CD14-positive monocyte (primary cell): ENCODE measurements at regions not wholly inside any gene's neighbourhood (a gene's known extent, or its start where the extent isn't known, plus 50 kb on each side); places are given as distances from the start of the nearest gene placed in this dataset.
"Not testable (repeated sequence)": the region's sequence is repeated elsewhere in the genome, so short reads cannot be mapped to it uniquely, and the experiment has no call there.

ENCODE experiments used
- DNase-seq, 3 donors: peaks; one replicate each; pipeline ENCODE4 v3.0.0-alpha.2; 2011 to 2022
- H2AFZ ChIP-seq: 2 replicates; pipeline ENCODE4 v1.6.0; 2012; ENCODE audit warnings: mild to moderate bottlenecking, low read depth, low read length, inconsistent platforms; ENCODE audit not compliant: insufficient read depth, poor library complexity, severe bottlenecking
- H3K27ac ChIP-seq, 2 donors: 1 replicate in 1 of 2; 2 replicates in 1 of 2; pipeline ENCODE4 v1.5.1; 2012 to 2013; ENCODE audit warnings: low read length in 2 of 2, control low read depth in 1 of 2, inconsistent platforms in 1 of 2, low read depth in 1 of 2, mild to moderate bottlenecking in 1 of 2
- H3K27me3 ChIP-seq, 2 donors: one replicate each; pipeline versions ENCODE4 v1.6.0 to v1.6.1; 2011 to 2013; ENCODE audit warnings: low read length in 2 of 2; ENCODE audit not compliant: control insufficient read depth in 2 of 2, insufficient read depth in 2 of 2
- H3K36me3 ChIP-seq, 2 donors: replicated peaks in 1 of 2; 1 replicate in 1 of 2; 2 replicates in 1 of 2; pipeline versions ENCODE4 v1.5.1 to v1.6.1; 2012 to 2013; ENCODE audit warnings: low read length in 2 of 2, control low read depth in 1 of 2, inconsistent platforms in 1 of 2, mild to moderate bottlenecking in 1 of 2; ENCODE audit not compliant: insufficient read depth in 2 of 2, control insufficient read depth in 1 of 2
- H3K4me1 ChIP-seq, 2 donors: 1 replicate in 1 of 2; 2 replicates in 1 of 2; pipeline versions ENCODE4 v1.5.1 to v1.6.1; 2012 to 2013; ENCODE audit warnings: low read length in 2 of 2, control low read depth in 1 of 2, inconsistent platforms in 1 of 2, mild to moderate bottlenecking in 1 of 2, moderate library complexity in 1 of 2; ENCODE audit not compliant: insufficient read depth in 2 of 2, control insufficient read depth in 1 of 2
- H3K4me2 ChIP-seq: replicated peaks from 2 replicates; pipeline ENCODE3; 2012; ENCODE audit warnings: low read length, moderate library complexity, mild to moderate bottlenecking; ENCODE audit not compliant: poor library complexity, severe bottlenecking; ENCODE audit errors: extremely low read depth
- H3K4me3 ChIP-seq, 3 experiments: fragments of 200-600 bp in 1 of 3; sonication (generic) in 1 of 3; replicated peaks in 1 of 3; 1 replicate in 2 of 3; 2 replicates in 1 of 3; pipeline ENCODE4 v1.5.1; 2011 to 2013; ENCODE audit warnings: low read length in 3 of 3, mild to moderate bottlenecking in 3 of 3, control low read depth in 2 of 3, low read depth in 2 of 3, inconsistent platforms in 1 of 3, moderate library complexity in 1 of 3
- H3K79me2 ChIP-seq: 2 replicates; pipeline ENCODE4 v1.6.0; 2012; ENCODE audit warnings: mild to moderate bottlenecking, control low read depth, inconsistent platforms, low read length, moderate library complexity; ENCODE audit not compliant: insufficient read depth
- H3K9ac ChIP-seq: 2 replicates; pipeline ENCODE4 v1.6.0; 2017; ENCODE audit warnings: low read length, mild to moderate bottlenecking; ENCODE audit not compliant: insufficient read depth, poor library complexity, severe bottlenecking
- H3K9me3 ChIP-seq, 2 donors: replicated peaks in 1 of 2; 1 replicate in 1 of 2; 2 replicates in 1 of 2; pipeline versions ENCODE4 v1.5.1 to v1.6.1; 2012 to 2013; ENCODE audit warnings: low read length in 2 of 2, control low read depth in 1 of 2; ENCODE audit not compliant: control insufficient read depth in 1 of 2, insufficient read depth in 1 of 2
- H4K20me1 ChIP-seq: 2 replicates; pipeline ENCODE4 v1.6.0; 2012; ENCODE audit warnings: mild to moderate bottlenecking, low read length, control low read depth, moderate library complexity; ENCODE audit not compliant: insufficient read depth
- H3K27ac Mint-ChIP-seq, 7 donors: one replicate each; pipeline ENCODE4 v1.8.0; 2020; ENCODE audit warnings: mild to moderate bottlenecking in 7 of 7, mixed read lengths in 7 of 7, moderate library complexity in 6 of 7, inconsistent platforms in 2 of 7
- H3K27me3 Mint-ChIP-seq, 3 donors: one replicate each; pipeline ENCODE4 v1.8.0; 2021 to 2022; ENCODE audit warnings: low read depth in 3 of 3, mild to moderate bottlenecking in 3 of 3, mixed read lengths in 3 of 3, moderate library complexity in 3 of 3, inconsistent platforms in 1 of 3
- H3K36me3 Mint-ChIP-seq, 2 donors: one replicate each; pipeline ENCODE4 v1.8.0; 2020; ENCODE audit warnings: mixed read lengths in 2 of 2, inconsistent platforms in 1 of 2, mild to moderate bottlenecking in 1 of 2
- H3K4me1 Mint-ChIP-seq: one replicate; pipeline ENCODE4 v1.8.0; 2020; ENCODE audit warnings: mild to moderate bottlenecking, mixed read lengths
- H3K4me3 Mint-ChIP-seq, 2 donors: one replicate each; pipeline ENCODE4 v1.8.0; 2020; ENCODE audit warnings: mild to moderate bottlenecking in 2 of 2, mixed read lengths in 2 of 2, moderate library complexity in 1 of 2
- H3K9me3 Mint-ChIP-seq, 7 donors: one replicate each; pipeline ENCODE4 v1.8.0; 2020 to 2022; ENCODE audit warnings: mixed read lengths in 7 of 7, mild to moderate bottlenecking in 6 of 7, moderate library complexity in 6 of 7, inconsistent platforms in 2 of 7
- WGBS: methylation state at CpG from one replicate; pipeline ENCODE4 v1.1.5; 2013; ENCODE audit warnings: missing lambda C conversion rate; ENCODE audit not compliant: insufficient coverage; 5-methylcytosine and 5-hydroxymethylcytosine counted together
- intact Hi-C, 2 donors: fragments of 100-400 bp; cut with micrococcal nuclease; formaldehyde crosslinking; loops; one replicate each; pipeline versions ENCODE4 v1.15.0 to v1.15.1; 2023
- TF ChIP-seq, protein P1 (sequence below): fragments of 200-600 bp; IDR thresholded peaks from one replicate; pipeline ENCODE4 v1.8.0; 2022; ENCODE audit warnings: antibody characterized with exemption, mild to moderate bottlenecking

DNA sequence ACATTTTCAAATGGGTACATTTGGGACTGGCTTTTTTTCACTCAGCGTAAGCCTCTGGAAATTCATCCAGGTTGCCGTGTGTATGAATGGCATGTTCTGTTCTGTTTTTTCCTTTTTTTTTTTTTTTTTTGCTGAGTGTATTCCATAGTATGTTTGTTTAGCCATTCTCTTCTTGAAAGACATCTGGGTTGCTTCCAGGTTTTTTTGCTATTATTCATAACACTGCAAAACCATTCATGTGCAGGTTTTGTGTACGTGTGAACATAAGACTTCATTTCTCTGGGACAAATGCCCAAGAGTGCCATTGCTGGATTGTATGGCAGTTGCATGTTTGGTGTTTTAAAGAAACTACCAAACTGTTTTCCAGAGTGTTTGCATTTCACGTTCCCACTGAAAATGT is 335.9 kb upstream of the TNRC6C start:
- no peak overlapping the region for H2AFZ ChIP-seq
- Mint-ChIP-seq H3K36me3 (no peaks in the 10 kb centered on the region), H3K27me3 (peaks cover 0 to 2% (median 0%) of the 10 kb centered on the region in 3 donors), H3K4me1 (peaks cover 4% of the 10 kb centered on the region), H3K27ac (no peak overlapping the region), H3K4me3 (no peak overlapping the region), H3K9me3 (peaks cover 4 to 17% (median 12%) of the 10 kb centered on the region in 7 donors)
- H4K20me1 ChIP-seq, result no peaks in the 10 kb centered on the region
- DNase-seq, result no peak
- no peak overlapping the region for H3K27ac ChIP-seq
- H3K79me2 ChIP-seq, result no peaks in the 10 kb centered on the region
- no peaks in the 10 kb centered on the region for H3K4me1 ChIP-seq
- no peak overlapping the region for H3K4me3 ChIP-seq
- no peak overlapping the region for H3K9ac ChIP-seq
- WGBS, result 100% methylated on average over 1 of the region's 4 CpGs
- H3K36me3 ChIP-seq, result no peaks in the 10 kb centered on the region
- H3K27me3 ChIP-seq, result no peaks in the 10 kb centered on the region
- H3K9me3 ChIP-seq, result peaks cover 0 to 8% of the 10 kb centered on the region in 2 donors
- no peak overlapping the region for H3K4me2 ChIP-seq
- TF ChIP-seq, protein P1, sequence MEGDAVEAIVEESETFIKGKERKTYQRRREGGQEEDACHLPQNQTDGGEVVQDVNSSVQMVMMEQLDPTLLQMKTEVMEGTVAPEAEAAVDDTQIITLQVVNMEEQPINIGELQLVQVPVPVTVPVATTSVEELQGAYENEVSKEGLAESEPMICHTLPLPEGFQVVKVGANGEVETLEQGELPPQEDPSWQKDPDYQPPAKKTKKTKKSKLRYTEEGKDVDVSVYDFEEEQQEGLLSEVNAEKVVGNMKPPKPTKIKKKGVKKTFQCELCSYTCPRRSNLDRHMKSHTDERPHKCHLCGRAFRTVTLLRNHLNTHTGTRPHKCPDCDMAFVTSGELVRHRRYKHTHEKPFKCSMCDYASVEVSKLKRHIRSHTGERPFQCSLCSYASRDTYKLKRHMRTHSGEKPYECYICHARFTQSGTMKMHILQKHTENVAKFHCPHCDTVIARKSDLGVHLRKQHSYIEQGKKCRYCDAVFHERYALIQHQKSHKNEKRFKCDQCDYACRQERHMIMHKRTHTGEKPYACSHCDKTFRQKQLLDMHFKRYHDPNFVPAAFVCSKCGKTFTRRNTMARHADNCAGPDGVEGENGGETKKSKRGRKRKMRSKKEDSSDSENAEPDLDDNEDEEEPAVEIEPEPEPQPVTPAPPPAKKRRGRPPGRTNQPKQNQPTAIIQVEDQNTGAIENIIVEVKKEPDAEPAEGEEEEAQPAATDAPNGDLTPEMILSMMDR, result no peak
- intact Hi-C loops, result no loop called here

DNA sequence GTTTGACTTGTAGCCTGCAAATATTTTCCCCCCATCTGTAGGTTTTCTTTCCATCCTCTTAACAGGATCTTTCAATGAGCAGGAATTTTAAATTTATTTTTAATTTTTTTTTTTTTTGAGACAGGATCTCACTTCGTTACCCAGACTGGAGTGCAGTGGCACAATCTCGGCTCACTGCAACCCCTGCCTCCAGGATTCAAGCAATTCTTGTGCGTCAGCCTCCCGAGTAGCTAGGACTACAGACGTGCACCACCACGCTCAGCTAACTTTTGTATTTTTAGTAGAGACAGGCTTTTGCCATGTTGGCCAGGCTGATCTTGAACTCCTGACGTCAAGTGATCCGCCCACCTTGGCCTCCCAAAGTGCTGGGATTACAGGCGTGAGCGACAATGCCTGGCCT is 335.2 kb upstream of the TNRC6C start:
- not testable (repeated sequence) for DNase-seq

More for the DNA sequence above, 335.2 kb upstream of the TNRC6C start:
- H3K4me2 ChIP-seq, H3K4me1 Mint-ChIP-seq, intact Hi-C loops, H3K79me2 ChIP-seq, H4K20me1 ChIP-seq, H3K27me3 ChIP-seq, H3K4me1 ChIP-seq, H3K36me3 Mint-ChIP-seq, H3K9me3 ChIP-seq, H3K27ac ChIP-seq, H3K27me3 Mint-ChIP-seq, H3K36me3 ChIP-seq, H3K4me3 Mint-ChIP-seq, H3K4me3 ChIP-seq, H3K9ac ChIP-seq, H2AFZ ChIP-seq, H3K27ac Mint-ChIP-seq: not testable (repeated sequence)
- WGBS, result 96% methylated on average over 4 of the region's 10 CpGs
- peaks cover 6 to 20% (median 14%) of the 10 kb centered on the region in 7 donors for H3K9me3 Mint-ChIP-seq
